ENCODE measurements at regions not wholly inside any gene's neighbourhood (a gene's known extent, or its start where the extent isn't known, plus 50 kb on each side); places are given as distances from the start of the nearest gene placed in this dataset.
A peak's percentile ranks its signal among the peaks of the same experiment; 100 is the strongest.

DNA sequence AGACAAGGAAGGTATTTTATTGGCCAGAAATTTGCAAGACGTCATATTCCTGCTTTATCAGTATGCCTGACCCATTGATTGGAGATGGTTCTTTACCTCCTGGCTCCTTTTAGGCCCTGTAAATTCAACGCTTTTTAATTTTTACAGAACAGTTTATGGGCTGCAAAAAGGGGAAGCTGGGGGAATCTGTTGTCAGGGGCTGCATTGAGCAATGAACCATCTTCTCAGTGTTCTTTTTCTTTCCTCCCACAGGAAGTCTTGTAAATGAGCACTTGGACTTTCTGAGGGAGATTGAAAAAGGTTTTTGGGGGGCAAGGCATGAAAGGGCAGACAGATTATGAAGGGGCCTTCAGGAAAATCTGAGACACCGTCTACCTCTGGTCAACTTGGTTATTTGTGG is 503.6 kb upstream of the TNP1 start:
- Histone ChIP-seq H3K9ac (ENCODE audit: low read length in 5 of 5) (no peak overlapping the region), H3K27ac (ENCODE audit: low read depth, low read length) (no peak overlapping the region), H3K27me3 (ENCODE audit: control insufficient read depth in 5 of 5, insufficient read depth in 4 of 5, low read length in 5 of 5) (no peaks in the 10 kb centered on the region), H3K9me3 (ENCODE audit: control insufficient read depth in 5 of 5, low read length in 5 of 5) (no peaks in the 10 kb centered on the region), H3K36me3 (ENCODE audit: control insufficient read depth in 5 of 5, insufficient read depth in 5 of 5, low read length in 5 of 5) (no peaks in the 10 kb centered on the region), H3K4me1 (ENCODE audit: control insufficient read depth in 5 of 5, insufficient read depth in 5 of 5, low read length in 5 of 5) (peaks cover 2 to 16% (median 14%) of the 10 kb centered on the region in 5 donors), H3K4me3 (ENCODE audit: low read depth in 1 of 5, low read length in 5 of 5) (no peak overlapping the region)

DNA sequence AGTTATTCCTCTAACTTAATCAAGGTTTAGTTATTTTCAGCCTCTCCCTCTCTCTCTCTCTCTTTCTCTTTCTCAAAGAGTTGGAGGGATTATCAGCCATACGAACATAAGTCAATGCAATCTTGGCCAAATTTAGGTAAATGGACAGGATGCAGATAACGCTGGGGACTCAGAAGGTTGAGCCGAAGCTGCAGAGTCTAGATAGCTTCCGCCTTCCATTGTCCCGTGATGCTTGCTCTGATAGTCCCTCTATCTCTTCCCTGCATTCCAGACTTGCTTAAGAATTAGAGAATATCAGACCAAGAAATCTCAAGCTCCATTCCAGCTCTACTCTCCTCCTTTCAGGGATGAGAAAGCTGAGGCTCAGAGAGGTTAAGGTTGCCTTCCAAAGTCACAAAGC is 502.8 kb upstream of the TNP1 start:
- Histone ChIP-seq H3K27me3 (ENCODE audit: control insufficient read depth in 5 of 5, insufficient read depth in 4 of 5, low read length in 5 of 5) (no peaks in the 10 kb centered on the region), H3K27ac (ENCODE audit: low read depth, low read length) (no peak overlapping the region), H3K4me1 (ENCODE audit: control insufficient read depth in 5 of 5, insufficient read depth in 5 of 5, low read length in 5 of 5) (peaks cover 2 to 16% (median 14%) of the 10 kb centered on the region in 5 donors), H3K9me3 (ENCODE audit: control insufficient read depth in 5 of 5, low read length in 5 of 5) (no peaks in the 10 kb centered on the region), H3K9ac (ENCODE audit: low read length in 5 of 5) (no peak overlapping the region), H3K4me3 (ENCODE audit: low read depth in 1 of 5, low read length in 5 of 5) (no peak overlapping the region), H3K36me3 (ENCODE audit: control insufficient read depth in 5 of 5, insufficient read depth in 5 of 5, low read length in 5 of 5) (no peaks in the 10 kb centered on the region)

DNA sequence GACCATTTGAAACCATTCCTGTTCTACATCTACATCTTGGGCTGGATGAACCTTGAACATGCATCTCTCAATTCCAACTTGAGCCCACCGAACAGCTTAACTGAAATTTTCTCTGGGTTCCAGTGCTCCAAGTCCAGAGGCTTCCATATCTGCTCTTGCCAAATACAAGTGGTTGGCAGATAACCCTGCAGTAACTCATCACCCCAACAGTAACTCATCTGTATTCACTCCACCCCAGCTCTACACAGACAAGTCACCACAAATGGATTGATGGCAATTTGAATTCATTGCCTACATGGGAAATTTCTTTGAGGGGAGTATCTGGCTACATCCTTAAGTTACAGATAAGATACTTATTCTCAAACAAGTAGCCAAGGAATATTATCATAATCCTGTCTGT is 502.4 kb upstream of the TNP1 start:
- Histone ChIP-seq H3K4me1 (ENCODE audit: control insufficient read depth in 5 of 5, insufficient read depth in 5 of 5, low read length in 5 of 5) (peaks cover 2 to 21% (median 16%) of the 10 kb centered on the region in 5 donors), H3K4me3 (ENCODE audit: low read depth in 1 of 5, low read length in 5 of 5) (no peak overlapping the region), H3K27me3 (ENCODE audit: control insufficient read depth in 5 of 5, insufficient read depth in 4 of 5, low read length in 5 of 5) (no peaks in the 10 kb centered on the region), H3K36me3 (ENCODE audit: control insufficient read depth in 5 of 5, insufficient read depth in 5 of 5, low read length in 5 of 5) (no peaks in the 10 kb centered on the region), H3K9ac (ENCODE audit: low read length in 5 of 5) (no peak overlapping the region), H3K9me3 (ENCODE audit: control insufficient read depth in 5 of 5, low read length in 5 of 5) (no peaks in the 10 kb centered on the region), H3K27ac (ENCODE audit: low read depth, low read length) (no peak overlapping the region)

DNA sequence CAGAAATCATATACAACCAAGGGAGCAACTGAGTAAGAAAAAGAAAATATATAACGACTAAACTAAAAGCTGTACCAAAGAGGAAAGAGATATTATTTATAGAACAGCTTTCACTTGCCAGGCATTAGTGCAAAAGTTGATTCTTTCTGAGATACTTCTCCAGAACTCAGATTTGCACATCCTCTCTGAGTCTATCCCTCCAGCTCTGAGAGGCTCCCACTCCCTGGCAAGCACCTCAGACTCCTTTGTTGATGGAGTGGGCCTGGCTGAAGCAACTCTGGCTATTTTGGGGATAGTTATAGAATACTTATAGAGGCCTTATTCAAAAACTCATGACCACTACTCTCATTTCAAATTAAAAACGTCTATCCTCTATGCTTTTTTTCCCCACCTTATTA is 501.6 kb upstream of the TNP1 start:
- Histone ChIP-seq H3K4me1 (ENCODE audit: control insufficient read depth in 5 of 5, insufficient read depth in 5 of 5, low read length in 5 of 5) (peaks cover 2 to 29% (median 23%) of the 10 kb centered on the region in 5 donors), H3K4me3 (ENCODE audit: low read depth in 1 of 5, low read length in 5 of 5) (no peak overlapping the region), H3K27ac (ENCODE audit: low read depth, low read length) (peak overlapping the region; percentile 32), H3K9me3 (ENCODE audit: control insufficient read depth in 5 of 5, low read length in 5 of 5) (no peaks in the 10 kb centered on the region), H3K36me3 (ENCODE audit: control insufficient read depth in 5 of 5, insufficient read depth in 5 of 5, low read length in 5 of 5) (no peaks in the 10 kb centered on the region), H3K9ac (ENCODE audit: low read length in 5 of 5) (no peak overlapping the region), H3K27me3 (ENCODE audit: control insufficient read depth in 5 of 5, insufficient read depth in 4 of 5, low read length in 5 of 5) (no peaks in the 10 kb centered on the region)

DNA sequence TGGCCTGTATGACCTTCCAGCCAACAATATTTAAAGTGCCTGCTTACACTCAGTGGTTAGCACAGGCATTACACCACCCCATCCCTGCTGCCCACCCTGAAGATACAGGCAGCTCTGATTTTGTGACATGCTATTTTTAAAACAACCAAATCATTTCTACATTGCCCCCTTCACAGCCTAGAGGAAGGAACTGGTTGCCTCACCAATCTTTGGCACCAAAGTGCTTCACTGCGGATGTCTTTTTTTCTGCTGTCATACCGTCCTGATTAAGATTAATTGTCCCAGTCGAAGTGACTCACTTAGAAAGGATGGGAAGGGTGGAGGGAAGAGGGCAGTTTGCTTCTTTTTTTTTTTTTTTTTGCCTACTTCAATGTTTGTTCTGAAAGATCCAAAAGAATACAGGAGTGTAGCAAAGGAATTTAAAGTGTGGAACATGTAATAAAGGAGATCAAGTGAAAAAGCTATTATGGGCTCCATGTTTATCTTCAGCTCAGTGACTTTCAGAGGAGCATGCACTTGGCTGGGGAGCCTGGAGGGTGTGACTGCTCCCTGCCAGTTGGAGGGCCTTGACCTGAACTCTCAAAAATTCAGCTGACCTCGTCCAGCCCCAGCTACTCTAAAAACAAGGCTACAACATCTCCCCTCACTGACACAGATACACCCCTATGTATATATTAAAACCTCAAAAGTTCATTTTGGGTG is 501.1 kb upstream of the TNP1 start:
- no peak overlapping the region for H3K4me3 ChIP-seq (ENCODE audit: low read depth in 1 of 5, low read length in 5 of 5)
- H3K36me3 ChIP-seq (ENCODE audit: control insufficient read depth in 5 of 5, insufficient read depth in 5 of 5, low read length in 5 of 5): no peaks in the 10 kb centered on the region
- peak overlapping the region; percentile 32 for H3K27ac ChIP-seq (ENCODE audit: low read depth, low read length)
- no peak overlapping the region for H3K9ac ChIP-seq (ENCODE audit: low read length in 5 of 5)
- no peaks in the 10 kb centered on the region for H3K27me3 ChIP-seq (ENCODE audit: control insufficient read depth in 5 of 5, insufficient read depth in 4 of 5, low read length in 5 of 5)
- peaks cover 2 to 31% (median 26%) of the 10 kb centered on the region in 5 donors for H3K4me1 ChIP-seq (ENCODE audit: control insufficient read depth in 5 of 5, insufficient read depth in 5 of 5, low read length in 5 of 5)
- no peaks in the 10 kb centered on the region for H3K9me3 ChIP-seq (ENCODE audit: control insufficient read depth in 5 of 5, low read length in 5 of 5)

DNA sequence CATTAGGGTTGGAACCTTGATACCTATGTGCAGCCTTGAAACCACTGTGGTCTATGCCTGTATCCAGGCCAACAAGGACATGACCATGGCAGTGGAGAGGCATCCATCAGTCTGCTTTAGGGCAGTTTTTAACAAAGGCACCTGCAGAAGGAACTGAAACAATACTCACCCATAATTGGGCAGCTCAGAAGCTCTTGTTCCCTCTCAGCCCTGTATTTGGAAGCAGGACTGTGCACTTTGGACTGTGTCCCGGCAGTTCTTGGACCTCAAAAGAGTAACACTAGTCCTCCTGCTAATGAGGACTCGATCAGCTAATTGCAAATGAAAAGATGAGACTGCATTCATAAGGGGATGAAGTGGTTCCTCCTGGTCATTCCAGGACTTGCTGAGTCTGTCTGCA is 500.2 kb upstream of the TNP1 start:
- Histone ChIP-seq H3K9me3 (ENCODE audit: control insufficient read depth in 5 of 5, low read length in 5 of 5) (no peaks in the 10 kb centered on the region), H3K4me1 (ENCODE audit: control insufficient read depth in 5 of 5, insufficient read depth in 5 of 5, low read length in 5 of 5) (peaks cover 2 to 31% (median 26%) of the 10 kb centered on the region in 5 donors), H3K9ac (ENCODE audit: low read length in 5 of 5) (no peak overlapping the region), H3K27ac (ENCODE audit: low read depth, low read length) (no peak overlapping the region), H3K27me3 (ENCODE audit: control insufficient read depth in 5 of 5, insufficient read depth in 4 of 5, low read length in 5 of 5) (no peaks in the 10 kb centered on the region), H3K36me3 (ENCODE audit: control insufficient read depth in 5 of 5, insufficient read depth in 5 of 5, low read length in 5 of 5) (no peaks in the 10 kb centered on the region), H3K4me3 (ENCODE audit: low read depth in 1 of 5, low read length in 5 of 5) (no peak overlapping the region)

DNA sequence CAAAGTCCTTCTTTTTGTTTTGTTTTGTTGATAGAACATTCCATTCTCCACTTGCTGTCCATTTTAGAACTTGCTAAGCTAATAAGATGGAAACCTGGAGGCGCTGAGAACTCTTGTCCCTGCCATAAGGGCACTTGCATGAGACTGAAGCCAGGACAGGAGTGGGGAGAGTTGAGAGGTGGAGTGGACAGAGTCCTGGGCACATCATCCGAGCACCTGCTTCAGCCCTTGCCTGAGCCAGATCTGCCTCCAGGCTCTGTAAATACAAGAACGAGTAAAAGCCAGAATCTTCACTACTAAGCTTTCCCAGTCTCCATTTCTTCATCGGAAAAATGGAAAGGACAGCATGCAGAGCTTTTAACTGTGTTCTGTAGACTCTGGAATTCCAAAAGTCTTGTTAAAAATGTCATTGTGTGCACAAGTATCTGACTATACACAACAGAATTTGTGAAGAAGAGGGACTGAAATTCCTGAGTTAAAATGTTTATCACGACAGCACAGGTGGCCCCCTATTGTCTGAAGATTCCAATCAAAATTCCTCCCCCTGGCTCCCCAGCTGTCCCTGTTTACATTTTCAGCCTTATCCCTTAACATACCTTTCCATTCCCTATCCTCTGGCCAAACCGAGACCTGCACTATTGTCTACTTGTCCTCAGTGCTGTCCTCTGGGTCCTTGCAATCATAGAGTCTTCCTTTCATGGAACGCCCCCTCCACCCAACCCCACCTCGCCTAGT is 498.2 kb upstream of the TNP1 start:
- H3K27me3 ChIP-seq (ENCODE audit: control insufficient read depth in 5 of 5, insufficient read depth in 4 of 5, low read length in 5 of 5): no peaks in the 10 kb centered on the region
- no peak overlapping the region for H3K4me3 ChIP-seq (ENCODE audit: low read depth in 1 of 5, low read length in 5 of 5)
- no peak overlapping the region for H3K9ac ChIP-seq (ENCODE audit: low read length in 5 of 5)
- no peaks in the 10 kb centered on the region for H3K9me3 ChIP-seq (ENCODE audit: control insufficient read depth in 5 of 5, low read length in 5 of 5)
- H3K36me3 ChIP-seq (ENCODE audit: control insufficient read depth in 5 of 5, insufficient read depth in 5 of 5, low read length in 5 of 5): no peaks in the 10 kb centered on the region
- peaks cover 2 to 31% (median 26%) of the 10 kb centered on the region in 5 donors for H3K4me1 ChIP-seq (ENCODE audit: control insufficient read depth in 5 of 5, insufficient read depth in 5 of 5, low read length in 5 of 5)
- H3K27ac ChIP-seq (ENCODE audit: low read depth, low read length): no peak overlapping the region

DNA sequence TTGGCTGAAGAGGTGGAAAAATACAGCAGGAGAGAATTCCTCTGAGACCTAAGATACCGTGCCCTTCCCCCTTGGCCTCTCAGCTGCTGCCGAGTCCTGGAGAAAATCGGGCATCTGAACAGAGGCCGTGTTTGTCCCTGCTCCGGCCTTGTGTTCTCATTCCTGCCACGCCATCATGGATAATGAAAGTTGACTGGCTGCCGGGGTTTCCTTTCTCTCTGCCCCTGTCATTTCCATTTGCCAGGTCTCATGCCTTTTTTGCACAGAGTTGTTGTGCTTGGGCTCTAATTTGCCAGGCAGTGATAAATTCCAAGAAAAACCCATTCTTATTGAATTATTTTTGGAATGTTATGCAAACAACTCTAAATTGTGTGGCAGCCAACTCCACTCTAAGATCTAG is 496.9 kb upstream of the TNP1 start:
- no peaks in the 10 kb centered on the region for H3K36me3 ChIP-seq (ENCODE audit: control insufficient read depth in 5 of 5, insufficient read depth in 5 of 5, low read length in 5 of 5)
- H3K9me3 ChIP-seq (ENCODE audit: control insufficient read depth in 5 of 5, low read length in 5 of 5): no peaks in the 10 kb centered on the region
- no peaks in the 10 kb centered on the region for H3K27me3 ChIP-seq (ENCODE audit: control insufficient read depth in 5 of 5, insufficient read depth in 4 of 5, low read length in 5 of 5)
- no peak overlapping the region for H3K9ac ChIP-seq (ENCODE audit: low read length in 5 of 5)
- H3K27ac ChIP-seq (ENCODE audit: low read depth, low read length): peak overlapping the region; percentile 51
- H3K4me3 ChIP-seq (ENCODE audit: low read depth in 1 of 5, low read length in 5 of 5): peak overlapping the region in 1 of 5 donors; percentile 9
- H3K4me1 ChIP-seq (ENCODE audit: control insufficient read depth in 5 of 5, insufficient read depth in 5 of 5, low read length in 5 of 5): peaks cover 2 to 31% (median 26%) of the 10 kb centered on the region in 5 donors

DNA sequence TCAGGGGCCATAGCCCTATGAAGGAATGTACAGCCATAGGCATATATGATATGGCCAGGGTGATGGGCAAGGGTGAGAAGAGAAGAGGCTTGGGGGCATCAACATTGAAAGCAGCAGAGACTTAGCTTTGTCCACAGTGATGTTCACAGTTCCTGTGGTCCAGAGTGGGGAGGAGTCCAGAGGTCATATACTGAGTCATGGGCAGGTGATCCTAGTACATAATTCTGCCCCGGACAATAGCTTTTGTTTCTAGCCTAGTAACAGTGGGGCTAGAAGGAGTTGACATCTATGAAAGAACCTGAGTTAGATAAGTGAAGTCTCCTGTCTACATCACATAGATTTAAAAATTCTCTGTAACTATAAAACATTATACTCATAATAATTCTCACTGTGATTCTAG is 496.3 kb upstream of the TNP1 start:
- H3K4me3 ChIP-seq (ENCODE audit: low read depth in 1 of 5, low read length in 5 of 5): no peak overlapping the region
- peak overlapping the region in 1 of 5 donors; percentile 17 for H3K9ac ChIP-seq (ENCODE audit: low read length in 5 of 5)
- H3K9me3 ChIP-seq (ENCODE audit: control insufficient read depth in 5 of 5, low read length in 5 of 5): no peaks in the 10 kb centered on the region
- no peaks in the 10 kb centered on the region for H3K36me3 ChIP-seq (ENCODE audit: control insufficient read depth in 5 of 5, insufficient read depth in 5 of 5, low read length in 5 of 5)
- H3K27me3 ChIP-seq (ENCODE audit: control insufficient read depth in 5 of 5, insufficient read depth in 4 of 5, low read length in 5 of 5): no peaks in the 10 kb centered on the region
- peak overlapping the region; percentile 51 for H3K27ac ChIP-seq (ENCODE audit: low read depth, low read length)
- H3K4me1 ChIP-seq (ENCODE audit: control insufficient read depth in 5 of 5, insufficient read depth in 5 of 5, low read length in 5 of 5): peaks cover 1 to 26% (median 22%) of the 10 kb centered on the region in 5 donors

DNA sequence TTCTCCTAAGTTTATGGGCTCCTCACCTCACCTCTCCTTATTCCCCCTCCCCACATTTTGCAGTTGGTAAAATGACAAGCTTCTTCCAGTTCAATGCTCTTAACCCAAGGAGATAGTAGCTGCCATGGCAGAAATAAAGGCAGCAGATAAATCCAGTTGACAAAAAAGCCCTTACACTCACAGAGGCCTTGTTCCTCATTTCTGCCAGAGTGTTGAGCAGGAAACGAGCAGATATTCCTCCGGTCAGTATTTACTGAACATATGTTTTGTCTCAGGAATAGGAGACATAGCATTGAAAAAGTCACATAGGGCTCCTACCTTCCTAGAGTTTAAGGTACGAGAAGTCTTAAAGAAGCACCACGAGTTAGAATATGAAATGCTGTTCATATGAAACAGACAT is 493.7 kb upstream of the TNP1 start:
- Histone ChIP-seq H3K9ac (ENCODE audit: low read length in 5 of 5) (no peak overlapping the region), H3K36me3 (ENCODE audit: control insufficient read depth in 5 of 5, insufficient read depth in 5 of 5, low read length in 5 of 5) (no peaks in the 10 kb centered on the region), H3K27ac (ENCODE audit: low read depth, low read length) (no peak overlapping the region), H3K4me1 (ENCODE audit: control insufficient read depth in 5 of 5, insufficient read depth in 5 of 5, low read length in 5 of 5) (peaks cover 0 to 15% (median 13%) of the 10 kb centered on the region in 5 donors), H3K9me3 (ENCODE audit: control insufficient read depth in 5 of 5, low read length in 5 of 5) (peaks cover 0 to 3% (median 0%) of the 10 kb centered on the region in 5 donors), H3K27me3 (ENCODE audit: control insufficient read depth in 5 of 5, insufficient read depth in 4 of 5, low read length in 5 of 5) (peaks cover 0 to 3% (median 0%) of the 10 kb centered on the region in 5 donors), H3K4me3 (ENCODE audit: low read depth in 1 of 5, low read length in 5 of 5) (no peak overlapping the region)
